Kidney epithelial cell (primary cell): ENCODE measurements at regions not wholly inside any gene's neighbourhood (a gene's known extent, or its start where the extent isn't known, plus 50 kb on each side); places are given as distances from the start of the nearest gene placed in this dataset.

Experiments used
- DNase-seq: peaks from one replicate; pipeline ENCODE4 v3.0.0-alpha.2; 2010; ENCODE audit warnings: low read depth
- H3K27me3 ChIP-seq: 2 replicates; pipeline ENCODE4 v1.6.0; 2011; ENCODE audit warnings: low read length; ENCODE audit not compliant: control insufficient read depth, insufficient read depth
- H3K36me3 ChIP-seq: 2 replicates; pipeline ENCODE4 v1.5.1; 2011; ENCODE audit warnings: low read length; ENCODE audit not compliant: control insufficient read depth, insufficient read depth
- H3K4me3 ChIP-seq: 2 replicates; pipeline ENCODE4 v1.5.1; 2011; ENCODE audit warnings: low read depth, mild to moderate bottlenecking, control low read depth, low read length
- TF ChIP-seq, protein P1 (sequence below): IDR thresholded peaks from 2 replicates; pipeline ENCODE4 v1.5.1; 2011; ENCODE audit warnings: mild to moderate bottlenecking, moderate library complexity, low read length, control low read depth, inconsistent platforms; ENCODE audit not compliant: insufficient read depth, poor library complexity, severe bottlenecking

GRCh38 chr13:23074075-23074828 lies 106.5 kb upstream of the SGCG start:
- no peak for DNase-seq
- TF ChIP-seq, protein P1, sequence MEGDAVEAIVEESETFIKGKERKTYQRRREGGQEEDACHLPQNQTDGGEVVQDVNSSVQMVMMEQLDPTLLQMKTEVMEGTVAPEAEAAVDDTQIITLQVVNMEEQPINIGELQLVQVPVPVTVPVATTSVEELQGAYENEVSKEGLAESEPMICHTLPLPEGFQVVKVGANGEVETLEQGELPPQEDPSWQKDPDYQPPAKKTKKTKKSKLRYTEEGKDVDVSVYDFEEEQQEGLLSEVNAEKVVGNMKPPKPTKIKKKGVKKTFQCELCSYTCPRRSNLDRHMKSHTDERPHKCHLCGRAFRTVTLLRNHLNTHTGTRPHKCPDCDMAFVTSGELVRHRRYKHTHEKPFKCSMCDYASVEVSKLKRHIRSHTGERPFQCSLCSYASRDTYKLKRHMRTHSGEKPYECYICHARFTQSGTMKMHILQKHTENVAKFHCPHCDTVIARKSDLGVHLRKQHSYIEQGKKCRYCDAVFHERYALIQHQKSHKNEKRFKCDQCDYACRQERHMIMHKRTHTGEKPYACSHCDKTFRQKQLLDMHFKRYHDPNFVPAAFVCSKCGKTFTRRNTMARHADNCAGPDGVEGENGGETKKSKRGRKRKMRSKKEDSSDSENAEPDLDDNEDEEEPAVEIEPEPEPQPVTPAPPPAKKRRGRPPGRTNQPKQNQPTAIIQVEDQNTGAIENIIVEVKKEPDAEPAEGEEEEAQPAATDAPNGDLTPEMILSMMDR: no peak
- Histone ChIP-seq H3K36me3 (no peaks in the 10 kb centered on the region), H3K27me3 (no peaks in the 10 kb centered on the region), H3K4me3 (no peak overlapping the region)

GRCh38 chr13:23081220-23081619 lies 99.6 kb upstream of the SGCG start:
- Histone ChIP-seq H3K4me3 (no peak overlapping the region), H3K27me3 (no peaks in the 10 kb centered on the region), H3K36me3 (no peaks in the 10 kb centered on the region)
- DNase-seq: no peak
- TF ChIP-seq, protein P1: no peak

- H3K27me3 ChIP-seq: no peaks in the 10 kb centered on the region
- no peak overlapping the region for H3K4me3 ChIP-seq
- TF ChIP-seq, protein P1: no peak
- H3K36me3 ChIP-seq: no peaks in the 10 kb centered on the region
- DNase-seq: no peak
Measured at GRCh38 chr13:23081901-23082300, 98.9 kb upstream of the SGCG start.

GRCh38 chr13:23086968-23087623 lies 93.7 kb upstream of the SGCG start:
- H3K4me3 ChIP-seq: no peak overlapping the region
- TF ChIP-seq, protein P1: no peak
- H3K36me3 ChIP-seq: no peaks in the 10 kb centered on the region
- no peaks in the 10 kb centered on the region for H3K27me3 ChIP-seq
- DNase-seq: no peak

DNA sequence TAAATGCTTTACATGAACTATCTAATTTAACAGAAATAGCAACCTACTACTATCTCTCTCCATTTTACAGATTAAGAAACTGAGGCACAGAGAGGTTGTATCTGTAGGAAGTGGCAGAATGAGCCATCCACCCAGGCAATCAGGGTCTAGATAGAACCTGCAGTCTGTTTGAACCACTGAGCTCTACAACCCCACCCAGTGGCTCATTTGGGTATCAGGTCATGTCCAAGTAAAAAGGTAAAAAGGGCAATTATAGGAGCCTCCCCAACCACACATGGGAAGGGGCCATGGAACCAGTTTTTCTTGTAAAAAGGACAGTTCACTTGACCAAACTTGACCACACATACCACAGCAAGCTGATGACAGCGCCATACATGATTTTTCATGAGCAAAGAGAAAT lies 92.9 kb upstream of the SGCG start:
- no peaks in the 10 kb centered on the region for H3K27me3 ChIP-seq
- no peak for DNase-seq
- H3K4me3 ChIP-seq: no peak overlapping the region

More for the DNA sequence above, 92.9 kb upstream of the SGCG start:
- no peaks in the 10 kb centered on the region for H3K36me3 ChIP-seq
- TF ChIP-seq, protein P1: peak; percentile 62
